IPS-18c (cell line): ENCODE measurements at regions not wholly inside any gene's neighbourhood (a gene's known extent, or its start where the extent isn't known, plus 50 kb on each side); places are given as distances from the start of the nearest gene placed in this dataset.
"Not testable (repeated sequence)": the region's sequence is repeated elsewhere in the genome, so short reads cannot be mapped to it uniquely, and the experiment has no call there.

Experiments used
- H3K4me3 ChIP-seq: 2 replicates; pipeline ENCODE4 v1.7.0; 2013; ENCODE audit warnings: low read depth, mild to moderate bottlenecking, low read length, moderate library complexity; ENCODE audit not compliant: insufficient read depth
- H3K9me3 ChIP-seq: one replicate; pipeline ENCODE4 v1.6.1; 2013; ENCODE audit warnings: mild to moderate bottlenecking, low read length, moderate library complexity; ENCODE audit not compliant: control insufficient read depth, insufficient read depth

DNA sequence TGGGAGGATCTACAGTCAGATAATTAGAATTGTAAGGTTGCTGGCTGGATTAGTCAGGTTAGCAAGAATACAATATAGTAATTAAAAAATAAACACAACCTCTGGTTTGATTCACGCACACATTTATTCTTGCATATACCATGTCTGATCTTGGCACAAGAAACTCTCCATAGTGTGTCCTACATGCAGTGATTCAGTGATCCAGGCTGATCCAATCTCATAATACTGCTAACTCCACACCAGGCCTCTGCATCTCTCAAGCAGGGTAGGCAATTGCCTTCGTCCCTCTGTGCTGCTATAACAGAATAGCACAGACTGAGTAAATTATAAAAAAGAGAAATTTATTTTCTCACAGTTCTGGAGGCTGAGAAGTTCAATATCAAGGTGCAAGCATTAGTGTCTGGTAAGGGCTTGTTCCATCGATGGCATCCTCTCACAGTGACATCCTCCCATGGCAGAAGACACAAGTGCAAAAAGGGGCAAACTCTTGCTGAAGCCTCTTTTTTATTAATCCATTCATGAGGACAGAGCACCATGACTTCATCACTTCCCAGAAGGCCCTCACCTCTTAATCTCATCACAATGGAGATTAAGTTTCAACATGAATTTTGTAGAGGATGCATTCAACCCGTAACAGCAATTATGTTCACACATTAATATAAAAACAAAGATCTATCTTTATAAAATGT lies 741.0 kb upstream of the NCAM2 start:
- Histone ChIP-seq H3K4me3 (no peak overlapping the region), H3K9me3 (peaks cover 2% of the 10 kb centered on the region)

DNA sequence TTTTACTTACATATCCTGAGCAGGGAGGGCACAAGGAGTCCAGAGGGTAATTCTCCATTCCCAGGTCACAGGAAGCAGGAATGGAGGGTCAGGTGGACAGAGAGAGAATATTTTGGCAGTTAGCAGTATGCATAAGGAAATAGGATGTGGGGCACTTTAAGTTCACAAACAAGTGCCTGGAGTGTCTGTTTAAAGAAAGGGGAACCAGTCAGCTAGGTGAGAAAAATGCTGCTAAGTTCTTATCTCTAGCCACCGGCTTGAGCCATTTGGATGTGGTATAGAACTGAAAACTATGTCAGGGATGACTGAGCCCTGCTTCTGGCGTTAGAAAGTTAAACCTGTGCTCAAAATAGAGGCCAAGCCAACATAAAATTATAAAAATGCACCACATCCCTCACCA lies 739.7 kb upstream of the NCAM2 start:
- Histone ChIP-seq H3K4me3 (no peak overlapping the region), H3K9me3 (peaks cover 2% of the 10 kb centered on the region)

DNA sequence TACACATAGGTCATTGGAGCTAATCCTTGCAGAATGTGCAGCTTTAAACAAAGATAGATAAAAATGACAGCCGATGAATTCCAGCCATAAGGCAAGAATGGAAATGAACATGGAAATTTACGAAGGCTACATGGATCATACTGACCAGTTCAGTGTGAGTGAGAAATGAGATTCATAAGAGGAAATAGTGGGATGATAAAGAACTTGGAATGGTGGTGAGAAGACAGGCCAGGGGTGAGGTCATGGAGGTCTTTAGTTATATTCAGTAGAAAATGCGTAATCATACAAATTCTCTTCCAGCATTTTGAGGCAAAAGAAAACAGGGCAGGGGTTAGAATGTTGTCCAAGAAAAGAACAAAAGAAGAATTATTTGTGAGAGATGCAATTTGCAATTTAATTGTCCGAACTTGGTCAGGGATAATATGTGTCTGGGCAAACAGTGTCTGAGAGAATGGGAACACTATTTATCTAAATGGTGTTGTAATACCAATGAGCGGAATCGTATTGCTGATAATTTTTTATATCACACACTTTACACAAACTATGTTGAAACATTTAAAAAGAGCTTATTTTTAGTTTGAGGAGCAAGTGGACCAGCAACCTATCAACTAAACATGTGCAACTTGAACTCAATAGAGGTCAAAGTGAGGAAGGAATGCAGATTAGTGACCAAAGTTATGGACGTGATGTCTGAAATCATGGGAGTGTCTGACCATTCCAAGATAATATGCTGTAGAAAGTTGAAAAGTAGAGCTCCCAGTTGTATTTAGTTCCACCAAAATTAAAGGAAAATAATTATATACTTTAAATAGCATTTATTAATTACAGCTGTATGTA lies 739.0 kb upstream of the NCAM2 start:
- no peak overlapping the region for H3K4me3 ChIP-seq
- H3K9me3 ChIP-seq = peaks cover 2% of the 10 kb centered on the region

DNA sequence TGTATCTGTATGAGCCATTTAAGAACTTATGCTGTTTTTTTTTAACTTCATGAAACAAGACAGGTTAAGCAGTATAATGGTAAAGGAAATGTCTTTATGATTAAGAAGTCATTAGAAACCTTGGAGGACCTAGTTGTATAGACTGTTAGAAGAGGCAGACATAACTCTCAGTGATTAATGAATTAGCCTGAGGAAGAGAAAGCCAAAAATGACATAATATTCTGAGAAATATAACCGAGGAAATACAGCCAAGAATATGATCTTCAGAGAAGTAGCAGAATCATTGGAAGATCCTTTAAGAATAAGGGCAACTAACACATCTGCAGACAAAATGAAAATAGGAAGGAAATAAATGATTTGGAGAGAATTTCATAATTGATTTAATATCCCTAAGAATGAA lies 738.1 kb upstream of the NCAM2 start:
- Histone ChIP-seq H3K9me3 (peaks cover 2% of the 10 kb centered on the region), H3K4me3 (no peak overlapping the region)

DNA sequence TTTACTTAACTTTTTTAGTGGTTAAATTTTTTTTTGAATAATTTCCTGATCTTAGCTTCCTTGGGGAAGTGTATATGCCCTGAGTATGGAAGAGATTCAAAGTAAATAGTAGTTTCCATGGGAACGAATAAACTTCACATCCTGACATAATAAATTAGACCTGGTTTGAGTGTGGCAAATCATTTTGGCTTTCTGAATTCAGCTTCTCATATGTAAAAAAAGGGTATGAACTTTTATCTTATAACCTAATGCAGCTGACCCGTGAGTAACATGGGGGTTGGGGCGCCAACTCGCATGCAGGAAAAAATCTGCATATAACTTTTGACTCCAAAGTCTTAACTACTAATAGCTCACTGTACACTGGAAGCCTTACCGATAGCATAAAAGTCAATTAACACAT lies 736.8 kb upstream of the NCAM2 start:
- Histone ChIP-seq H3K9me3 (peaks cover 2% of the 10 kb centered on the region), H3K4me3 (no peak overlapping the region)

DNA sequence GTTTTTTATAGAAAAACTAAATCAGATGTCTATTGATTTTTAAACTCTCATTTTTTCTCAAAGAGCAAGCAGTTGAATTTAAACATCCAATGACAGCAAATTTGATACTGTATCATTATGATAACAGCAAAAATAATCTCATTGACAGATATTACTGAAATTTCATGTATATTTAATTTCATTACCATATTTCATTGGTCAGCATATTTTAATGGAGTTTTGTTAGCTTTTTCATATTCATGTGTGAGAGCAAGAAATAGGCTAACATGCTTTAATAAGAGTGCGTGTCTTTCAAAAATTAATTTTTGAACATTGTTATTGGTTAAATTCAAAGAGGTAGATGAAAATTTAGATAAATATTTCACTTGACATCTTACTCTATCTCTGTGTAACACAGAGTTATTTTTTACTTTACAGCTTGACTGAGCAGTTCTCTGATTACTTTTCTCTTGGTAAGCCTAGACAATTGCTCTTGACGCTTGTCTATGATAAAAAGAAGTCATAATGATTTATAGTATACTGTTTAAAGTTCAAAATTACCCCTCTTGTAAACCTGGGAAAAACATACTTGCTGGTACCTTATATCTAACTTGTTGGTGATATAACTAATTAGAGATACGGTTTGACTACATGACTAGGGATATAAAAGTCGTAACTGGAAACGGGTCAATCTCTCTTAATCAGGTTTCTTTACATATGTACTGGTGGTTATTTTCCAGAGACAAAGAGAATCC lies 732.3 kb upstream of the NCAM2 start:
- Histone ChIP-seq H3K4me3 (no peak overlapping the region), H3K9me3 (no peaks in the 10 kb centered on the region)

DNA sequence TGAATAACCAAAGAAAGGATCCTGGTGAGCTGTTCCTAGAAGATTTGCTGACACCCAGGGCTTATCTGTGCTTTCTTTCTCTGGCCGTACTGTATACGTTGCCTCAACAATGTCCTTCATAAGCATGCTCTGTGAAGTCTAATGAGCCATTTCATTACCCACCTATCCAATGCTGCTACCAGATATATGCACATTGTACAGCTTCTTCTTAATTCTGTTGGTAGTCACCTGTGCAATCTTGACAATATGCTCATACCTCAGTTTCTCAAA lies 731.8 kb upstream of the NCAM2 start:
- Histone ChIP-seq H3K9me3 (no peaks in the 10 kb centered on the region), H3K4me3 (no peak overlapping the region)

DNA sequence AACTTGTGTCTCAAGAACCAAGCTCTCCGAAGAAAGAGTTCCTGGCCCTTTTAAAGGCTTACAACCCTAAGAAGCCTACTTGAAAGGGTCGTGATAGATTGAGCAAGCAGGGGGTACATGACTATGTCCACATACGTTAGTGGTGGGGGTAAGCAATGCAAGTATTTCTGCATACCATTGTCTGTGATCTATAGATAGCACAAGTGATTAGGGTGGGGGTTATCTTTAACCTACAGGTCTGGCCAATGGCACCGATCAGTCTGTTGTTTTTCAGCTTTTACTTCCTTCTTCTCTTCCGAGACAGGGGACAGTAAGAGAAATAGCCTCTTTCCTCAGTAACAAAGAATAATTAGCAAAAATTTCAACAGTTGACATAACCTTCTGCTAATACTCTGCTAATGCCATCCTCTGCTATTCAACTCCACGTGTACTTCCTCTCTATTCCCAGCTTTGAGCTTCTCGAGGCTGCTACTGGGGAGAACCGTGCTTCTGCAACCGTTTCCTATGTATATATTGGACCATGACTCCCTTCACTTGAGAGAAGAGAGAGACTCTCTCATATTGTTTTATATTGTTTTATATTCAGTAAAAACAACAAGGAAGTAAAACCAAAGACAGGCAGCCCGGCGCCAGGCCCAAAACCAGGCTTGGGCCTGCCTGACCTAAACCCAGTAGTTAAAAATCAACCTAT lies 727.7 kb upstream of the NCAM2 start:
- no peaks in the 10 kb centered on the region for H3K9me3 ChIP-seq
- H3K4me3 ChIP-seq = no peak overlapping the region

DNA sequence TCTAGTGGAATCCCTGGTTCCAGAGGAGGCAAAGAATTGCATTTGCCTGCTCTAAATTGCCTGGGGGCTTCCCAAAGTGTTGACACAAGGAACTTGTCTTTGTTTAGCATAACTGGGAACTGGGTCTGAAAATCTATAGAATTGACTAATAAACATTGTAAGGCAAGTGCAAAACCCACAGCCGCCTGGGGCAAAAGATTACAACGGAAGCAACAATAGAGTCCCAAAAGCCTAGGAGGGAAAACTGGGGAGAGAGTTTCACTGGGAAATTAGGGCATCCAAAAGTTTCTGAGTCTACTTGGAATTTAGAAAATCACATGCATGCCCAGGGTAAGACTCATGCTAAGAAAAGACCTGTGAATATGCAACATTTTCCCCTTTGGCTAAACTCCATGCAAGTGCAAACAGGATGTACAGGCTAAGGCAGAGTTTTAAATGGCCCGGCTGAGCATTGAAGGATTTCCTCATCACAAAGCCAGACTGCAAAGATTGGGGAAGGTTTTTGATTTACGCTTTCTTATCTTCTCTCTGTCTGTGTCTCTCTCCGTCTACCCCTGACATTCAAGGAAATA lies 725.3 kb upstream of the NCAM2 start:
- no peak overlapping the region for H3K4me3 ChIP-seq
- H3K9me3 ChIP-seq = no peaks in the 10 kb centered on the region

DNA sequence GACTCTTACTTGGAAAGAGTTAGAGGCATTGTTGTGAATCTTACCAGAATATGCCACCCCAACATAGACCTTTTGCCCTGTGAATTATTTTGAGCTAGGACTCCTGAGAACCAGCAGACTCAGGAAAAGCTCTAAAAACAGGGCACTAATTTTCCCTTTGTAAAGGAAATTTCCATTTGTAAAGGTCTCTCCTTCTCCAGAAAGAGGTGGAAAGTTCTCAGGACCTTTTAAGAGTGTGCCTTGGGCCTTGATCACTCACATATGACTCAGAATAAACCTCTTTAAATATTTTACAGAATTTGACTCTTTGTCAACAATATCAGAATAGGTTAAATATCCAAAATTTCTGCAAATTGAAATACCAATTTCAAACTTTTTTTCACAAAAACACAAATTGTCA lies 721.8 kb upstream of the NCAM2 start:
- H3K9me3 ChIP-seq = no peaks in the 10 kb centered on the region

DNA sequence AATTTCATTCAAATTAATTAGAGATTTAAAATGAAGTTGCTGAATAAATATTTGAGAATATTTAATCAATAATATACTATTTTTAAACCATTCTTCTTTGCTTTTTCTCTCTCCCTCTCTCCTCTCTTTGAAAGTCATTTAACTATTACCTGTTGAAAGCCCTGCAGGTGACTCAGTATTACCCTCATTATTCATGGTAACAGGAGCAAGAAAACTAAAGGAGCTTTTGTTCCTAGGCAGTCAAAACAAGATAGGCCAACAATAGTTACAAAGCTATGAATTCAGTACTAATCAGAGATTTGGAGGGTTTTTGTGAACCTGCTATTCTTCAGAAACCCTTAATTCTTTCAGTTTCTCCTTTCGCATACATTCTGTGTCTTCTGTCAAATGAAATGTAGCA lies 721.3 kb upstream of the NCAM2 start:
- H3K4me3 ChIP-seq = no peak overlapping the region
- H3K9me3 ChIP-seq = no peaks in the 10 kb centered on the region

More for the DNA sequence above, 721.8 kb upstream of the NCAM2 start:
- H3K4me3 ChIP-seq = no peak overlapping the region

DNA sequence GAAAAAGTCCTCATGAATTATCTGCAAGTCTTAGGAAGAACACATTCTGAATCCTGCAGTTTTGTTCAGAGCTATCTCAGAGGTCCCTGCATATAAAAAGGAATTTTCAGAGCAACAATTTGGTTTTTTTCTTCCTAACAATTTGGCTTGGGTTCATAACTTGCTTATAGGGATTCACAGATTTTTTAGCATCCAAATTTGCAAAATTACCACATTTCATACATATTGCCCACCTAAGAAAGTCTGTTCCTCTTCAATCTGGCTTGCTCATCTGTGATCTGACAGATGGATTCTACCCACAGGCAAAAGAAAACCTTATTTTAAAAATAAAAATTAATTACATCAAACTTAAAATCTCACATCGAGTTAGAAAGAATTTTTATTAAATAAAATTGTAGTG lies 714.4 kb upstream of the NCAM2 start:
- no peak overlapping the region for H3K4me3 ChIP-seq

DNA sequence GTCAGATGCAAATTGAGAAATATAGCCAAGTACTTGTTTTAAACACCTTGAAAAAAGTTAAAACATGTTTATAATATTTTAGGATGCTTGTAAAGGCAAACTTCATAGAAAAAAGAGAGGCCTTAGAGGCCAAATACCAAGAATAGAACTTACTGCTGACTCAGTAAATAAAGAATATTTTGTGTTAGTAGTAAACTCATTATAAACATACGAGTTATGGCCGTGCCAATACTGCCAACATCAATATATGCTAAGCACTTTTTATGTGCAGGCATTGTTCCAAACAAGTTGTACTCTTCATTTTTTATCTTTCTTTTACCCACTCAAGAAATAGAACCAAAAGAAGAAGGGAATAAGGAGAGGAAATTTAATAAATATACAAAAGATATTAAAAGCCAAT lies 705.9 kb upstream of the NCAM2 start:
- Histone ChIP-seq H3K4me3 (no peak overlapping the region), H3K9me3 (no peaks in the 10 kb centered on the region)

More for the DNA sequence above, 714.4 kb upstream of the NCAM2 start:
- H3K9me3 ChIP-seq = no peaks in the 10 kb centered on the region

DNA sequence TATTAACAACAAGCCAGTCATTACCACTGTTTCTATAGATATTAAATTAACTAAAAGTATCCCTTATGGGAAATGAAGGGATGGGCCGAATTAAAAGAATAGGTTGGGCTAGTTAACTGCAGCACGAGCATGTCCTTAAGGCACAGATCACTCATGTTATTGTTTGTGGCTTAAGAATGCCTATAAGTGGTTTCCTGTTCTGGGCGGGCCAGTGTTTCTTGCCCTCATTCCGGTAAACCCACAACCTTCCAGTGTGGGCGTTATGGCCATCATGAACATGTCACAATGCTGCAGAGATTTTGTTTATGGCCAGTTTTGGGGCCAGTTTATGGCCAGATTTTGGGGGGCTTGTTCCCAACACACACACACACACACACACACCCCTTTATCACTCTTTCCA lies 705.4 kb upstream of the NCAM2 start:
- not testable (repeated sequence) for H3K4me3 ChIP-seq, H3K9me3 ChIP-seq

DNA sequence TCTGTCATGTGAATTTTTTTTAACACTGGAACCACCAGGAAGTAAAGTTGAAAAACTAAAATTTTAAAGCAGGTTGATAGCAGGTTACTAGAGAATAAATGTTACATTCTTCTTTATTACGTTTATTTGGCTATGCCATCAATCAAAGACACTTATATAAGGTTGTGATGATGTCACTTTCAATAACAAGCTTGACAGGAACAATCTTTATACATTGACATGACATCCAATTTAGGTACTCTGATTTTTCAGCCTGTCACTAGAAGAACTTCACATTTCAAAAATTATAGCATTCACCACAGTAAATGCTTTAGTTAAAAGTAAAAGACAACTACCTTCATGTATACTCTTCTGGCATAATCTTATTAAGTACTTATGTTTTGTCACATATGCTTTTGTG lies 696.8 kb upstream of the NCAM2 start:
- no peaks in the 10 kb centered on the region for H3K9me3 ChIP-seq

DNA sequence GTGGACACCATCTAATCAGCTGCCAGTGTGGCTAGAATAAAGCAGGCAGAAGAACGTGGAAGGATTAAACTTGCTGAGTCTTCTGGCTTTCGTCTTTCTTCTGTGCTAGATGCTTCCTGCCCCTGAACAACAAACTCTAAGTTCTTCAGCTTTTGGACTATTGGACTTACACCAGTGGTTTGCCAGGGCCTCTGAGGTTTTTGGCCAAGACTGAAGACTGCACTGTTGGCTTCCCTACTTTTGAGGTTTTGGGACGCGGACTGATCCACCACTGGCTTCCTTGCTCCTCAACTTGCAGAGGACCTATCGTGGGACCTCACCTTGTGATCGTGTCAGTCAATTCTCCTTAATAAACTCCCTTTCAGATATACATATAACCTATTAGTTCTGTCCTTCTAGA lies 696.1 kb upstream of the NCAM2 start:
- no peaks in the 10 kb centered on the region for H3K9me3 ChIP-seq
- H3K4me3 ChIP-seq = no peak overlapping the region

More for the DNA sequence above, 696.8 kb upstream of the NCAM2 start:
- no peak overlapping the region for H3K4me3 ChIP-seq

DNA sequence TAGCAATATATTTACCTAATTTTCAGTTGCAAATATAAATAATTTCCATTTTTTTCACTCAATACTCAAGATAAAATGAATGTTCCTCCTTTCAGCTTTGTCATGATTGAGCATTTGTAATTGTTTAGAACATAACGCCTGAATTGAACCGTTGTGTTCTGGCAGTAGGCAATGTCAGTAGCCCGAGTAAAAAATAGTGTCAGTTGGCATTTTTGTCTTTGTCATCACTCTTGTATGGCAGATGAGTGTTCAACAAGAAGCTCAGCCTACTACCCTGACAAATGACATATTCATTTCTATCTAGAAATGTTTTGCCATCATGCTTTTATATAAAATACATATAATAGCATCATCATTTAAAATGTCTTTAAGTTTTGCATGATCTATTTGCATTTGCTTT lies 691.4 kb upstream of the NCAM2 start:
- Histone ChIP-seq H3K4me3 (no peak overlapping the region), H3K9me3 (no peaks in the 10 kb centered on the region)
